ENCODE measurements at regions not wholly inside any gene's neighbourhood (a gene's known extent, or its start where the extent isn't known, plus 50 kb on each side); places are given as distances from the start of the nearest gene placed in this dataset.

- H3K4me3 ChIP-seq (ENCODE audit: low read length) = no peak overlapping the region
These were observed 103.3 kb upstream of the WWC1 start for GRCh38 chr5:168188182-168188581.

GRCh38 chr5:168192120-168192519, 99.3 kb upstream of the WWC1 start:
- Histone ChIP-seq H3K27me3 (ENCODE audit: control insufficient read depth, insufficient read depth, low read length) (no peaks in the 10 kb centered on the region), H3K4me3 (ENCODE audit: low read length) (no peak overlapping the region), H3K4me1 (ENCODE audit: control insufficient read depth, insufficient read depth, low read length) (no peaks in the 10 kb centered on the region), H3K9ac (ENCODE audit: low read length) (no peak overlapping the region), H3K36me3 (ENCODE audit: control insufficient read depth, insufficient read depth, low read length) (no peaks in the 10 kb centered on the region), H3K27ac (ENCODE audit: low read depth, low read length) (no peak overlapping the region)

More at GRCh38 chr5:168188182-168188581, 103.3 kb upstream of the WWC1 start:
- Histone ChIP-seq H3K9ac (ENCODE audit: low read length) (no peak overlapping the region), H3K36me3 (ENCODE audit: control insufficient read depth, insufficient read depth, low read length) (no peaks in the 10 kb centered on the region), H3K4me1 (ENCODE audit: control insufficient read depth, insufficient read depth, low read length) (no peaks in the 10 kb centered on the region), H3K27me3 (ENCODE audit: control insufficient read depth, insufficient read depth, low read length) (no peaks in the 10 kb centered on the region), H3K27ac (ENCODE audit: low read depth, low read length) (no peak overlapping the region)

- no peaks in the 10 kb centered on the region for H3K27me3 ChIP-seq (ENCODE audit: control insufficient read depth, insufficient read depth, low read length)
- no peak overlapping the region for H3K27ac ChIP-seq (ENCODE audit: low read depth, low read length)
- H3K4me3 ChIP-seq (ENCODE audit: low read length) = no peak overlapping the region
- H3K9ac ChIP-seq (ENCODE audit: low read length) = no peak overlapping the region
- no peaks in the 10 kb centered on the region for H3K4me1 ChIP-seq (ENCODE audit: control insufficient read depth, insufficient read depth, low read length)
- no peaks in the 10 kb centered on the region for H3K36me3 ChIP-seq (ENCODE audit: control insufficient read depth, insufficient read depth, low read length)
These were observed 97.8 kb upstream of the WWC1 start for GRCh38 chr5:168193493-168194250.

- H3K27ac ChIP-seq (ENCODE audit: low read depth, low read length) = no peak overlapping the region
- no peak overlapping the region for H3K9ac ChIP-seq (ENCODE audit: low read length)
- H3K4me3 ChIP-seq (ENCODE audit: low read length) = no peak overlapping the region
- no peaks in the 10 kb centered on the region for H3K36me3 ChIP-seq (ENCODE audit: control insufficient read depth, insufficient read depth, low read length)
- H3K4me1 ChIP-seq (ENCODE audit: control insufficient read depth, insufficient read depth, low read length) = no peaks in the 10 kb centered on the region
- no peaks in the 10 kb centered on the region for H3K27me3 ChIP-seq (ENCODE audit: control insufficient read depth, insufficient read depth, low read length)
These were observed 96.3 kb upstream of the WWC1 start for GRCh38 chr5:168195110-168195509.

GRCh38 chr5:168198359-168198758, 93.1 kb upstream of the WWC1 start:
- no peak overlapping the region for H3K9ac ChIP-seq (ENCODE audit: low read length)
- no peaks in the 10 kb centered on the region for H3K27me3 ChIP-seq (ENCODE audit: control insufficient read depth, insufficient read depth, low read length)
- H3K27ac ChIP-seq (ENCODE audit: low read depth, low read length) = no peak overlapping the region
- no peaks in the 10 kb centered on the region for H3K4me1 ChIP-seq (ENCODE audit: control insufficient read depth, insufficient read depth, low read length)
- H3K4me3 ChIP-seq (ENCODE audit: low read length) = no peak overlapping the region
- no peaks in the 10 kb centered on the region for H3K36me3 ChIP-seq (ENCODE audit: control insufficient read depth, insufficient read depth, low read length)

GRCh38 chr5:168202996-168203395, 88.4 kb upstream of the WWC1 start:
- H3K4me1 ChIP-seq (ENCODE audit: control insufficient read depth, insufficient read depth, low read length) = no peaks in the 10 kb centered on the region
- H3K27me3 ChIP-seq (ENCODE audit: control insufficient read depth, insufficient read depth, low read length) = no peaks in the 10 kb centered on the region
- H3K36me3 ChIP-seq (ENCODE audit: control insufficient read depth, insufficient read depth, low read length) = no peaks in the 10 kb centered on the region
- H3K27ac ChIP-seq (ENCODE audit: low read depth, low read length) = no peak overlapping the region
- no peak overlapping the region for H3K9ac ChIP-seq (ENCODE audit: low read length)
- no peak overlapping the region for H3K4me3 ChIP-seq (ENCODE audit: low read length)

- no peaks in the 10 kb centered on the region for H3K36me3 ChIP-seq (ENCODE audit: control insufficient read depth, insufficient read depth, low read length)
- H3K27me3 ChIP-seq (ENCODE audit: control insufficient read depth, insufficient read depth, low read length) = no peaks in the 10 kb centered on the region
- no peak overlapping the region for H3K9ac ChIP-seq (ENCODE audit: low read length)
- H3K27ac ChIP-seq (ENCODE audit: low read depth, low read length) = no peak overlapping the region
- H3K4me1 ChIP-seq (ENCODE audit: control insufficient read depth, insufficient read depth, low read length) = no peaks in the 10 kb centered on the region
- no peak overlapping the region for H3K4me3 ChIP-seq (ENCODE audit: low read length)
These were observed 87.3 kb upstream of the WWC1 start for GRCh38 chr5:168204165-168204564.

- H3K9ac ChIP-seq (ENCODE audit: low read length) = no peak overlapping the region
- no peaks in the 10 kb centered on the region for H3K27me3 ChIP-seq (ENCODE audit: control insufficient read depth, insufficient read depth, low read length)
- no peak overlapping the region for H3K27ac ChIP-seq (ENCODE audit: low read depth, low read length)
- H3K36me3 ChIP-seq (ENCODE audit: control insufficient read depth, insufficient read depth, low read length) = no peaks in the 10 kb centered on the region
- H3K4me3 ChIP-seq (ENCODE audit: low read length) = no peak overlapping the region
- H3K4me1 ChIP-seq (ENCODE audit: control insufficient read depth, insufficient read depth, low read length) = no peaks in the 10 kb centered on the region
These were observed 83.9 kb upstream of the WWC1 start for GRCh38 chr5:168207450-168208029.

GRCh38 chr5:168209244-168209995, 82.0 kb upstream of the WWC1 start:
- no peaks in the 10 kb centered on the region for H3K4me1 ChIP-seq (ENCODE audit: control insufficient read depth, insufficient read depth, low read length)
- no peak overlapping the region for H3K27ac ChIP-seq (ENCODE audit: low read depth, low read length)
- H3K4me3 ChIP-seq (ENCODE audit: low read length) = no peak overlapping the region
- no peak overlapping the region for H3K9ac ChIP-seq (ENCODE audit: low read length)
- no peaks in the 10 kb centered on the region for H3K27me3 ChIP-seq (ENCODE audit: control insufficient read depth, insufficient read depth, low read length)
- H3K36me3 ChIP-seq (ENCODE audit: control insufficient read depth, insufficient read depth, low read length) = no peaks in the 10 kb centered on the region

GRCh38 chr5:168209997-168210396, 81.4 kb upstream of the WWC1 start:
- Histone ChIP-seq H3K36me3 (ENCODE audit: control insufficient read depth, insufficient read depth, low read length) (no peaks in the 10 kb centered on the region), H3K4me3 (ENCODE audit: low read length) (no peak overlapping the region), H3K27ac (ENCODE audit: low read depth, low read length) (no peak overlapping the region), H3K27me3 (ENCODE audit: control insufficient read depth, insufficient read depth, low read length) (no peaks in the 10 kb centered on the region), H3K4me1 (ENCODE audit: control insufficient read depth, insufficient read depth, low read length) (no peaks in the 10 kb centered on the region), H3K9ac (ENCODE audit: low read length) (no peak overlapping the region)

GRCh38 chr5:168211245-168211644, 80.2 kb upstream of the WWC1 start:
- Histone ChIP-seq H3K4me3 (ENCODE audit: low read length) (no peak overlapping the region), H3K27ac (ENCODE audit: low read depth, low read length) (no peak overlapping the region), H3K4me1 (ENCODE audit: control insufficient read depth, insufficient read depth, low read length) (no peaks in the 10 kb centered on the region), H3K27me3 (ENCODE audit: control insufficient read depth, insufficient read depth, low read length) (no peaks in the 10 kb centered on the region), H3K36me3 (ENCODE audit: control insufficient read depth, insufficient read depth, low read length) (no peaks in the 10 kb centered on the region), H3K9ac (ENCODE audit: low read length) (no peak overlapping the region)

GRCh38 chr5:168211936-168212335, 79.5 kb upstream of the WWC1 start:
- Histone ChIP-seq H3K4me1 (ENCODE audit: control insufficient read depth, insufficient read depth, low read length) (no peaks in the 10 kb centered on the region), H3K27me3 (ENCODE audit: control insufficient read depth, insufficient read depth, low read length) (no peaks in the 10 kb centered on the region), H3K27ac (ENCODE audit: low read depth, low read length) (no peak overlapping the region), H3K36me3 (ENCODE audit: control insufficient read depth, insufficient read depth, low read length) (no peaks in the 10 kb centered on the region), H3K4me3 (ENCODE audit: low read length) (no peak overlapping the region), H3K9ac (ENCODE audit: low read length) (no peak overlapping the region)

Measured in rectal smooth muscle tissue (tissue), 1 donor.